H1 (cell line): ENCODE measurements at regions not wholly inside any gene's neighbourhood (a gene's known extent, or its start where the extent isn't known, plus 50 kb on each side); places are given as distances from the start of the nearest gene placed in this dataset.
A peak's percentile ranks its signal among the peaks of the same experiment; 100 is the strongest.

ENCODE experiments used
- CTCF ChIA-PET: fragments of 300-600 bp; sonication (Branson Sonifier 250); formaldehyde crosslinking; loops from one replicate; lab custom pipeline; 2021; ENCODE audit not compliant: partially characterized antibody; lab: Charles Lee
- POLR2A ChIA-PET: fragments of 300-600 bp; sonication (Branson Sonifier 250); formaldehyde crosslinking; loops from one replicate; lab custom pipeline; 2021; ENCODE audit warnings: inconsistent platforms; ENCODE audit not compliant: partially characterized antibody; lab: Charles Lee
- DNase-seq, 2 experiments: peaks; one replicate each; pipeline versions ENCODE4 v3.0.0 to v3.0.0-alpha.2; 2010 to 2022; ENCODE audit warnings: low spot score in 2 of 2, low read depth in 1 of 2, mixed read lengths in 1 of 2
- FAIRE-seq: peaks from 2 replicates; lab custom pipeline; 2011; peaks lifted over from hg19 to GRCh38; lab: Jason Lieb, UNC
- H2AFZ ChIP-seq: 2 replicates; pipeline ENCODE4 v1.8.1; 2012; ENCODE audit warnings: low read length, inconsistent platforms
- H2AK5ac ChIP-seq: 2 replicates; pipeline ENCODE4 v1.6.1; 2013; ENCODE audit warnings: low read depth, low read length
- H2BK120ac ChIP-seq: replicated peaks from 2 replicates; pipeline ENCODE3; 2013; ENCODE audit warnings: low read depth, low read length, inconsistent platforms
- H2BK12ac ChIP-seq: 2 replicates; pipeline ENCODE4 v1.6.1; 2013; ENCODE audit warnings: low read depth, low read length
- H2BK15ac ChIP-seq: 2 replicates; pipeline ENCODE4 v1.6.1; 2013; ENCODE audit warnings: low read length
- H2BK20ac ChIP-seq: 2 replicates; pipeline ENCODE4 v1.6.1; 2013; ENCODE audit warnings: low read length
- H2BK5ac ChIP-seq: 2 replicates; pipeline ENCODE4 v1.6.1; 2013; ENCODE audit warnings: low read depth, low read length
- H3K14ac ChIP-seq: 2 replicates; pipeline ENCODE4 v1.6.1; 2013; ENCODE audit warnings: inconsistent platforms; ENCODE audit not compliant: insufficient read length
- H3K18ac ChIP-seq: 2 replicates; pipeline ENCODE4 v1.6.1; 2013; ENCODE audit warnings: low read length; ENCODE audit errors: extremely low read depth
- H3K23ac ChIP-seq: 2 replicates; pipeline ENCODE4 v1.6.1; 2013; ENCODE audit warnings: inconsistent platforms; ENCODE audit not compliant: insufficient read length
- H3K23me2 ChIP-seq: 2 replicates; pipeline ENCODE4 v1.6.1; 2013; ENCODE audit warnings: low read depth, low read length
- H3K27ac ChIP-seq: 2 replicates; pipeline ENCODE4 v1.6.1; 2011; ENCODE audit warnings: low read depth, low read length, inconsistent platforms
- H3K27me3 ChIP-seq, 4 experiments: replicated peaks in 1 of 4; 1 replicate in 1 of 4; 2 replicates in 3 of 4; pipeline versions ENCODE4 v1.6.1 to v1.8.1; 2011 to 2013; ENCODE audit warnings: low read length in 3 of 4, mild to moderate bottlenecking in 3 of 4, inconsistent platforms in 2 of 4, mixed read lengths in 2 of 4, moderate library complexity in 1 of 4; ENCODE audit not compliant: control insufficient read depth in 3 of 4, insufficient read depth in 3 of 4; ENCODE audit errors: extremely low read depth in 1 of 4
- H3K36me3 ChIP-seq, 4 experiments: 2 replicates each; pipeline versions ENCODE4 v1.6.1 to v1.8.1; 2011 to 2013; ENCODE audit warnings: mild to moderate bottlenecking in 4 of 4, low read length in 3 of 4, moderate library complexity in 2 of 4, control low read depth in 1 of 4, inconsistent platforms in 1 of 4; ENCODE audit not compliant: insufficient read depth in 4 of 4, control insufficient read depth in 2 of 4
- H3K4ac ChIP-seq: replicated peaks from 2 replicates; pipeline ENCODE3; 2013; ENCODE audit warnings: low read length, low read depth, mixed read lengths, inconsistent platforms; ENCODE audit not compliant: insufficient read length
- H3K4me1 ChIP-seq, 4 experiments: replicated peaks in 1 of 4; 1 replicate in 1 of 4; 2 replicates in 3 of 4; pipeline versions ENCODE4 v1.6.1 to v1.8.1; 2011 to 2013; ENCODE audit warnings: low read length in 3 of 4, inconsistent platforms in 2 of 4, mixed read lengths in 1 of 4; ENCODE audit not compliant: insufficient read depth in 4 of 4, control insufficient read depth in 3 of 4
- H3K4me2 ChIP-seq, 2 experiments: 2 replicates each; pipeline versions ENCODE4 v1.6.1 to v1.8.1; 2011 to 2013; ENCODE audit warnings: low read depth in 2 of 2, low read length in 2 of 2, control low read depth in 1 of 2, inconsistent platforms in 1 of 2, mild to moderate bottlenecking in 1 of 2; ENCODE audit not compliant: insufficient read depth in 1 of 2
- H3K4me3 ChIP-seq, 4 experiments: fragments of 200-600, 300-600 bp in 1 of 4; sonication (generic), shearing (Covaris generic), sonication (Bioruptor Twin) in 1 of 4; 2 replicates each; pipeline versions ENCODE4 v1.5.1 to v1.8.1; 2011 to 2016; ENCODE audit warnings: low read length in 4 of 4, low read depth in 3 of 4, control low read depth in 2 of 4, inconsistent platforms in 2 of 4, mild to moderate bottlenecking in 2 of 4, mixed read lengths in 1 of 4, moderate library complexity in 1 of 4; ENCODE audit not compliant: insufficient read depth in 2 of 4; ENCODE audit errors: extremely low read depth in 1 of 4
- H3K56ac ChIP-seq: replicated peaks from 2 replicates; pipeline ENCODE3; 2013; ENCODE audit warnings: low read depth, mild to moderate bottlenecking, mixed read lengths, low read length, inconsistent platforms; ENCODE audit not compliant: insufficient read length
- H3K79me1 ChIP-seq: 2 replicates; pipeline ENCODE4 v1.6.1; 2013; ENCODE audit warnings: low read depth, low read length, control low read depth
- H3K79me2 ChIP-seq, 2 experiments: 2 replicates each; pipeline versions ENCODE4 v1.6.1 to v1.8.1; 2012 to 2013; ENCODE audit warnings: low read length in 2 of 2, mild to moderate bottlenecking in 2 of 2, inconsistent platforms in 1 of 2; ENCODE audit not compliant: insufficient read depth in 2 of 2, control insufficient read depth in 1 of 2
- H3K9ac ChIP-seq, 4 experiments: replicated peaks in 1 of 4; 1 replicate in 1 of 4; 2 replicates in 3 of 4; pipeline versions ENCODE4 v1.6.1 to v1.8.1; 2011 to 2013; ENCODE audit warnings: low read depth in 3 of 4, low read length in 3 of 4, control low read depth in 2 of 4, mild to moderate bottlenecking in 2 of 4, moderate library complexity in 2 of 4, inconsistent platforms in 1 of 4; ENCODE audit errors: extremely low read depth in 1 of 4
- H3K9me3 ChIP-seq, 2 experiments: 2 replicates each; pipeline versions ENCODE4 v1.6.1 to v1.8.1; 2012 to 2013; ENCODE audit warnings: mild to moderate bottlenecking in 2 of 2, moderate library complexity in 2 of 2, control low read depth in 1 of 2, inconsistent platforms in 1 of 2, low read depth in 1 of 2, low read length in 1 of 2, mixed read lengths in 1 of 2; ENCODE audit not compliant: insufficient read depth in 2 of 2
- H4K20me1 ChIP-seq, 2 experiments: replicated peaks in 1 of 2; 2 replicates each; pipeline versions ENCODE3 to v1.8.1; 2011 to 2013; ENCODE audit warnings: inconsistent platforms in 2 of 2, low read length in 2 of 2, mild to moderate bottlenecking in 1 of 2; ENCODE audit not compliant: insufficient read depth in 2 of 2, control insufficient read depth in 1 of 2
- H4K5ac ChIP-seq: 2 replicates; pipeline ENCODE4 v1.6.1; 2013; ENCODE audit warnings: low read length, low read depth, mixed read lengths, inconsistent platforms; ENCODE audit not compliant: insufficient read length
- H4K8ac ChIP-seq: 2 replicates; pipeline ENCODE4 v1.8.0; 2013; ENCODE audit warnings: mild to moderate bottlenecking, moderate library complexity, low read length, inconsistent platforms; ENCODE audit not compliant: insufficient read depth; ENCODE audit errors: extremely low read depth
- H4K91ac ChIP-seq: replicated peaks from 2 replicates; pipeline ENCODE3; 2013; ENCODE audit warnings: low read length, mixed read lengths, inconsistent platforms; ENCODE audit not compliant: insufficient read length
- CEBPB ChIP-seq: IDR thresholded peaks from 2 replicates; pipeline ENCODE4 v1.6.1; 2012; ENCODE audit warnings: low read depth, low read length
- RNF2 ChIP-seq: fragments of 200-900, 300-1000 bp; sonication (generic); IDR thresholded peaks from 2 replicates; pipeline ENCODE4 v1.7.1; 2016; ENCODE audit warnings: borderline replicate concordance, low read depth, mild to moderate bottlenecking, antibody characterized with exemption, low read length; ENCODE audit not compliant: poor library complexity, severe bottlenecking; ENCODE audit errors: missing control alignments
- SRF ChIP-seq: IDR thresholded peaks from 2 replicates; pipeline ENCODE4 v1.6.1; 2011; ENCODE audit warnings: mild to moderate bottlenecking, low read depth, low read length, moderate library complexity
- WGBS, 2 experiments: shearing (Covaris generic) in 1 of 2; methylation state at CpG; one replicate each; pipeline versions ENCODE4 v1.1.6 to v1.1.7; 2013 to 2015; ENCODE audit warnings: low lambda C conversion rate in 2 of 2, mixed read lengths in 2 of 2, inconsistent platforms in 1 of 2, low coverage in 1 of 2, missing lambda C conversion rate in 1 of 2; ENCODE audit not compliant: insufficient replicate concordance in 2 of 2, insufficient coverage in 1 of 2, insufficient read length in 1 of 2; ENCODE audit errors: extremely low coverage in 1 of 2, missing lambda C conversion rate in 1 of 2; 5-methylcytosine and 5-hydroxymethylcytosine counted together

- H3K4me1 ChIP-seq: no peaks in the 10 kb centered on the region
- H4K8ac ChIP-seq: no peak overlapping the region
- no peak for FAIRE-seq
- no peak overlapping the region for H3K23ac ChIP-seq
- H2AFZ ChIP-seq: 0 out of 2 replicates have a peak overlapping the region, but pooled peaks have one; percentile 20
- no peak overlapping the region for H2BK12ac ChIP-seq
- no peaks in the 10 kb centered on the region for H4K20me1 ChIP-seq
- no peaks in the 10 kb centered on the region for H3K9me3 ChIP-seq
- no peak overlapping the region for H2BK120ac ChIP-seq
- no peaks in the 10 kb centered on the region for H3K79me2 ChIP-seq
- H2BK5ac ChIP-seq: no peak overlapping the region
- H3K4ac ChIP-seq: no peak overlapping the region
- no peak overlapping the region for H2BK15ac ChIP-seq
- no peak overlapping the region for H2BK20ac ChIP-seq
- H3K23me2 ChIP-seq: no peaks in the 10 kb centered on the region
- H3K27ac ChIP-seq: no peak overlapping the region
- H3K56ac ChIP-seq: no peak overlapping the region
- H3K4me2 ChIP-seq: no peak overlapping the region
- H3K79me1 ChIP-seq: no peaks in the 10 kb centered on the region
- no peak for TF ChIP-seq RNF2
- TF ChIP-seq CEBPB: no peak
- no peak for TF ChIP-seq SRF
- WGBS, 2 experiments: 96% methylated on average over 2 of the region's 2 CpGs; no CpG with 5 or more reads in 1 of the 2 experiments
- no peak overlapping the region for H4K5ac ChIP-seq
- no peak overlapping the region for H2AK5ac ChIP-seq
- no peak overlapping the region for H3K18ac ChIP-seq
- DNase-seq: no peak
- H3K14ac ChIP-seq: no peak overlapping the region
- no peak overlapping the region for H3K4me3 ChIP-seq
- no peak overlapping the region for H3K9ac ChIP-seq
- ChIA-PET CTCF (interaction anchor here (1.3 kb wide), 1 partner anchor 90 kb away, joined by 4 read pairs; no protein-coding TSS in a partner anchor), POLR2A (no interaction called here)
- no peaks in the 10 kb centered on the region for H3K27me3 ChIP-seq
- no peaks in the 10 kb centered on the region for H3K36me3 ChIP-seq
- H4K91ac ChIP-seq: no peak overlapping the region
Measured at GRCh38 chr11:97883086-97883485, 1137.7 kb upstream of the CNTN5 start.
